ENCODE measurements at regions not wholly inside any gene's neighbourhood (a gene's known extent, or its start where the extent isn't known, plus 50 kb on each side); places are given as distances from the start of the nearest gene placed in this dataset.

- H3K4me3 ChIP-seq (replicated peaks in 1 of 3; ENCODE audit: low read depth in 2 of 3, low read length in 3 of 3), result no peak overlapping the region
- no peaks in the 10 kb centered on the region for H4K20me1 ChIP-seq (ENCODE audit: insufficient read depth, low read length)
- no peak overlapping the region for H3K27ac Mint-ChIP-seq
- TF ChIP-seq, protein P1, sequence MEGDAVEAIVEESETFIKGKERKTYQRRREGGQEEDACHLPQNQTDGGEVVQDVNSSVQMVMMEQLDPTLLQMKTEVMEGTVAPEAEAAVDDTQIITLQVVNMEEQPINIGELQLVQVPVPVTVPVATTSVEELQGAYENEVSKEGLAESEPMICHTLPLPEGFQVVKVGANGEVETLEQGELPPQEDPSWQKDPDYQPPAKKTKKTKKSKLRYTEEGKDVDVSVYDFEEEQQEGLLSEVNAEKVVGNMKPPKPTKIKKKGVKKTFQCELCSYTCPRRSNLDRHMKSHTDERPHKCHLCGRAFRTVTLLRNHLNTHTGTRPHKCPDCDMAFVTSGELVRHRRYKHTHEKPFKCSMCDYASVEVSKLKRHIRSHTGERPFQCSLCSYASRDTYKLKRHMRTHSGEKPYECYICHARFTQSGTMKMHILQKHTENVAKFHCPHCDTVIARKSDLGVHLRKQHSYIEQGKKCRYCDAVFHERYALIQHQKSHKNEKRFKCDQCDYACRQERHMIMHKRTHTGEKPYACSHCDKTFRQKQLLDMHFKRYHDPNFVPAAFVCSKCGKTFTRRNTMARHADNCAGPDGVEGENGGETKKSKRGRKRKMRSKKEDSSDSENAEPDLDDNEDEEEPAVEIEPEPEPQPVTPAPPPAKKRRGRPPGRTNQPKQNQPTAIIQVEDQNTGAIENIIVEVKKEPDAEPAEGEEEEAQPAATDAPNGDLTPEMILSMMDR (IDR thresholded peaks at IDR 0.05), result no peak
- peaks cover 0 to 2% (median 0%) of the 10 kb centered on the region in 7 donors for H3K9me3 Mint-ChIP-seq
- H3K79me2 ChIP-seq (ENCODE audit: insufficient read depth, low read length), result no peaks in the 10 kb centered on the region
- no peaks in the 10 kb centered on the region for H3K27me3 ChIP-seq (ENCODE audit: control insufficient read depth in 2 of 2, insufficient read depth in 2 of 2, low read length in 2 of 2)
- H3K27me3 Mint-ChIP-seq (ENCODE audit: low read depth in 3 of 3), result peaks cover 0 to 8% (median 0%) of the 10 kb centered on the region in 3 donors
- peaks cover 7% of the 10 kb centered on the region for H3K4me1 Mint-ChIP-seq
- H3K9ac ChIP-seq (ENCODE audit: insufficient read depth, low read length, poor library complexity, severe bottlenecking), result no peak overlapping the region
- WGBS (ENCODE audit: insufficient coverage), result 20% methylated on average over 1 of the region's 3 CpGs
- intact Hi-C loops (cut with micrococcal nuclease), result no loop called here
- no peak overlapping the region for H3K4me2 ChIP-seq (replicated peaks; ENCODE audit: extremely low read depth, low read length, poor library complexity, severe bottlenecking)
- H3K27ac ChIP-seq (ENCODE audit: low read depth in 1 of 2, low read length in 2 of 2), result no peak overlapping the region
- DNase-seq, result no peak
- H3K36me3 ChIP-seq (replicated peaks in 1 of 2; ENCODE audit: control insufficient read depth in 1 of 2, insufficient read depth in 2 of 2, low read length in 2 of 2), result no peaks in the 10 kb centered on the region
- no peaks in the 10 kb centered on the region for H3K36me3 Mint-ChIP-seq
- H2AFZ ChIP-seq (ENCODE audit: insufficient read depth, low read depth, low read length, poor library complexity, severe bottlenecking), result no peak overlapping the region
- H3K4me1 ChIP-seq (ENCODE audit: control insufficient read depth in 1 of 2, insufficient read depth in 2 of 2, low read length in 2 of 2), result no peaks in the 10 kb centered on the region
- H3K9me3 ChIP-seq (replicated peaks in 1 of 2; ENCODE audit: control insufficient read depth in 1 of 2, insufficient read depth in 1 of 2, low read length in 2 of 2), result no peaks in the 10 kb centered on the region
- no peak overlapping the region for H3K4me3 Mint-ChIP-seq
These were observed 373.5 kb upstream of the OR4E1 start for GRCh38 chr14:22047115-22047514.

- H3K4me1 Mint-ChIP-seq, result peaks cover 7% of the 10 kb centered on the region
- Histone ChIP-seq H3K4me2 (replicated peaks; ENCODE audit: extremely low read depth, low read length, poor library complexity, severe bottlenecking) (no peak overlapping the region), H3K27ac (ENCODE audit: low read depth in 1 of 2, low read length in 2 of 2) (no peak overlapping the region), H3K4me3 (replicated peaks in 1 of 3; ENCODE audit: low read depth in 2 of 3, low read length in 3 of 3) (no peak overlapping the region), H3K4me1 (ENCODE audit: control insufficient read depth in 1 of 2, insufficient read depth in 2 of 2, low read length in 2 of 2) (no peaks in the 10 kb centered on the region), H3K79me2 (ENCODE audit: insufficient read depth, low read length) (no peaks in the 10 kb centered on the region), H3K9me3 (replicated peaks in 1 of 2; ENCODE audit: control insufficient read depth in 1 of 2, insufficient read depth in 1 of 2, low read length in 2 of 2) (no peaks in the 10 kb centered on the region), H3K9ac (ENCODE audit: insufficient read depth, low read length, poor library complexity, severe bottlenecking) (no peak overlapping the region), H2AFZ (ENCODE audit: insufficient read depth, low read depth, low read length, poor library complexity, severe bottlenecking) (no peak overlapping the region), H3K27me3 (ENCODE audit: control insufficient read depth in 2 of 2, insufficient read depth in 2 of 2, low read length in 2 of 2) (no peaks in the 10 kb centered on the region), H4K20me1 (ENCODE audit: insufficient read depth, low read length) (no peaks in the 10 kb centered on the region), H3K36me3 (replicated peaks in 1 of 2; ENCODE audit: control insufficient read depth in 1 of 2, insufficient read depth in 2 of 2, low read length in 2 of 2) (no peaks in the 10 kb centered on the region)
- intact Hi-C loops (cut with micrococcal nuclease), result no loop called here
- TF ChIP-seq, protein P1 (IDR thresholded peaks at IDR 0.05), result no peak
- no peaks in the 10 kb centered on the region for H3K36me3 Mint-ChIP-seq
- no peak overlapping the region for H3K4me3 Mint-ChIP-seq
- H3K27ac Mint-ChIP-seq, result no peak overlapping the region
- DNase-seq, result no peak
- peaks cover 0 to 7% (median 0%) of the 10 kb centered on the region in 3 donors for H3K27me3 Mint-ChIP-seq (ENCODE audit: low read depth in 3 of 3)
- H3K9me3 Mint-ChIP-seq, result peaks cover 0 to 2% (median 0%) of the 10 kb centered on the region in 7 donors
- 50% methylated on average over 1 of the region's 3 CpGs for WGBS (ENCODE audit: insufficient coverage)
These were observed 372.4 kb upstream of the OR4E1 start for GRCh38 chr14:22046063-22046462.

All from CD14-positive monocyte (primary cell).